ENCODE measurements at regions not wholly inside any gene's neighbourhood (a gene's known extent, or its start where the extent isn't known, plus 50 kb on each side); places are given as distances from the start of the nearest gene placed in this dataset.

DNA sequence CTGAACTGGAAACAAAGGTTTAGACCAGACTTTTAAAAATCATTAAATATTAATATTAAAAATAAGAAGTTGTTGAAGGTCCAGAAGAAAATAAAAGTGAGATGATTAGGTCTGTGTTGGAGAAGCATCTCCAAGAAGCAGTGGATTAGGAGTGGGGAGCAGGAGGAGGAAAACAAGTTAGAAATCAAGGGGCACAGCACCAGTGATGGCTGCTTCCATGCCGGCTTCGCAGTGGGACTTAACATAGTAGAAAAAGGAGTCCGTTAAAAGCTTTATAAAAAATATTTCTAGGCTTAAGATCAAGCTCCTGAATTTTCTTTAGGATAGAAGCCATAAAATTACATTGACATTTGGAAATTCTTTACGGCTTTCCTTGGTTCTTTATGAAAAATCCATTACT, 95.8 kb downstream of the CDC14C start:
- TF ChIP-seq, protein P1, sequence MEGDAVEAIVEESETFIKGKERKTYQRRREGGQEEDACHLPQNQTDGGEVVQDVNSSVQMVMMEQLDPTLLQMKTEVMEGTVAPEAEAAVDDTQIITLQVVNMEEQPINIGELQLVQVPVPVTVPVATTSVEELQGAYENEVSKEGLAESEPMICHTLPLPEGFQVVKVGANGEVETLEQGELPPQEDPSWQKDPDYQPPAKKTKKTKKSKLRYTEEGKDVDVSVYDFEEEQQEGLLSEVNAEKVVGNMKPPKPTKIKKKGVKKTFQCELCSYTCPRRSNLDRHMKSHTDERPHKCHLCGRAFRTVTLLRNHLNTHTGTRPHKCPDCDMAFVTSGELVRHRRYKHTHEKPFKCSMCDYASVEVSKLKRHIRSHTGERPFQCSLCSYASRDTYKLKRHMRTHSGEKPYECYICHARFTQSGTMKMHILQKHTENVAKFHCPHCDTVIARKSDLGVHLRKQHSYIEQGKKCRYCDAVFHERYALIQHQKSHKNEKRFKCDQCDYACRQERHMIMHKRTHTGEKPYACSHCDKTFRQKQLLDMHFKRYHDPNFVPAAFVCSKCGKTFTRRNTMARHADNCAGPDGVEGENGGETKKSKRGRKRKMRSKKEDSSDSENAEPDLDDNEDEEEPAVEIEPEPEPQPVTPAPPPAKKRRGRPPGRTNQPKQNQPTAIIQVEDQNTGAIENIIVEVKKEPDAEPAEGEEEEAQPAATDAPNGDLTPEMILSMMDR (IDR thresholded peaks at IDR 0.05) = no peak
- no peak for TF ChIP-seq POLR2AphosphoS5 (IDR thresholded peaks at IDR 0.05)
- TF ChIP-seq POLR2A (IDR thresholded peaks at IDR 0.05) = no peak

Measured in upper lobe of left lung (tissue), 4 donors.